ENCODE measurements at regions not wholly inside any gene's neighbourhood (a gene's known extent, or its start where the extent isn't known, plus 50 kb on each side); places are given as distances from the start of the nearest gene placed in this dataset.

- no peaks in the 10 kb centered on the region for H3K27me3 ChIP-seq (ENCODE audit: insufficient read depth, low read depth, low read length)
- no peaks in the 10 kb centered on the region for H4K20me1 ChIP-seq (ENCODE audit: insufficient read depth)
- no peak overlapping the region for H3K27ac ChIP-seq (ENCODE audit: low read length)
- H3K4me2 ChIP-seq (ENCODE audit: low read length), result no peak overlapping the region
- no peak overlapping the region for H2AFZ ChIP-seq (ENCODE audit: low read depth, low read length)
- no peak overlapping the region for H3K4me3 ChIP-seq (ENCODE audit: low read length)
- H3K79me2 ChIP-seq (replicated peaks; ENCODE audit: insufficient read depth, low read length), result no peaks in the 10 kb centered on the region
- H3K36me3 ChIP-seq (ENCODE audit: insufficient read depth, low read length), result no peaks in the 10 kb centered on the region
- TF ChIP-seq CTCF (IDR thresholded peaks at IDR 0.05; ENCODE audit: poor library complexity, severe bottlenecking), result no peak
- no peak for TF ChIP-seq EZH2 (IDR thresholded peaks at IDR 0.05; ENCODE audit: borderline replicate concordance, insufficient read depth, low read length, poor library complexity, severe bottlenecking)
- no peaks in the 10 kb centered on the region for H3K9me2 ChIP-seq (ENCODE audit: insufficient read depth, low read length)
- H3K9me3 ChIP-seq (ENCODE audit: low read length), result no peaks in the 10 kb centered on the region
- H3K9ac ChIP-seq (ENCODE audit: low read length), result no peak overlapping the region
- no peaks in the 10 kb centered on the region for H3F3A ChIP-seq (ENCODE audit: insufficient read depth, low read length, poor library complexity, severe bottlenecking)
Measured at GRCh38 chr7:24025765-24026164, 258.2 kb upstream of the NPY start.

- Histone ChIP-seq H3F3A (ENCODE audit: insufficient read depth, low read length, poor library complexity, severe bottlenecking) (no peaks in the 10 kb centered on the region), H3K79me2 (replicated peaks; ENCODE audit: insufficient read depth, low read length) (no peaks in the 10 kb centered on the region), H2AFZ (ENCODE audit: low read depth, low read length) (no peak overlapping the region), H3K36me3 (ENCODE audit: insufficient read depth, low read length) (no peaks in the 10 kb centered on the region), H3K9me3 (ENCODE audit: low read length) (no peaks in the 10 kb centered on the region), H3K4me2 (ENCODE audit: low read length) (no peak overlapping the region), H3K9me2 (ENCODE audit: insufficient read depth, low read length) (no peaks in the 10 kb centered on the region), H4K20me1 (ENCODE audit: insufficient read depth) (no peaks in the 10 kb centered on the region), H3K9ac (ENCODE audit: low read length) (no peak overlapping the region), H3K27ac (ENCODE audit: low read length) (no peak overlapping the region), H3K27me3 (ENCODE audit: insufficient read depth, low read depth, low read length) (no peaks in the 10 kb centered on the region), H3K4me3 (ENCODE audit: low read length) (no peak overlapping the region)
- TF ChIP-seq TAF1 (IDR thresholded peaks at IDR 0.05; ENCODE audit: low read depth) (no peak), REST (IDR thresholded peaks at IDR 0.05; ENCODE audit: borderline replicate concordance) (no peak), CTCF (IDR thresholded peaks at IDR 0.05; ENCODE audit: poor library complexity, severe bottlenecking) (no peak), EP300 (conservative IDR thresholded peaks at IDR 0.05; ENCODE audit: poor library complexity, severe bottlenecking) (no peak), MXI1 (conservative IDR thresholded peaks at IDR 0.05; ENCODE audit: poor library complexity, severe bottlenecking) (no peak), RAD21 (conservative IDR thresholded peaks at IDR 0.05) (no peak), POLR2AphosphoS5 (IDR thresholded peaks at IDR 0.05) (no peak), SMC3 (conservative IDR thresholded peaks at IDR 0.05; ENCODE audit: poor library complexity) (no peak), EZH2 (IDR thresholded peaks at IDR 0.05; ENCODE audit: borderline replicate concordance, insufficient read depth, low read length, poor library complexity, severe bottlenecking) (no peak)
Measured at GRCh38 chr7:24026351-24026750, 257.6 kb upstream of the NPY start.
